Trophoblast cell (in vitro differentiated cells and primary cell): ENCODE measurements at regions not wholly inside any gene's neighbourhood (a gene's known extent, or its start where the extent isn't known, plus 50 kb on each side); places are given as distances from the start of the nearest gene placed in this dataset.

Source experiments
- DNase-seq, 2 donors: peaks; one replicate each; pipeline ENCODE4 v3.0.0-alpha.2; 2016
- H2AFZ ChIP-seq: 2 replicates; pipeline ENCODE4 v1.6.1; 2013; ENCODE audit warnings: low read length, moderate library complexity, mild to moderate bottlenecking; ENCODE audit not compliant: insufficient read depth, poor library complexity
- H2AK5ac ChIP-seq: 2 replicates; pipeline ENCODE4 v1.6.1; 2013; ENCODE audit warnings: mild to moderate bottlenecking, low read length
- H2BK120ac ChIP-seq: 2 replicates; pipeline ENCODE4 v1.6.1; 2013; ENCODE audit warnings: low read length, mild to moderate bottlenecking, moderate library complexity; ENCODE audit not compliant: insufficient read depth, poor library complexity
- H2BK12ac ChIP-seq: 2 replicates; pipeline ENCODE4 v1.6.1; 2013; ENCODE audit warnings: mild to moderate bottlenecking, low read length, moderate library complexity
- H2BK5ac ChIP-seq: 2 replicates; pipeline ENCODE4 v1.6.1; 2013; ENCODE audit warnings: low read length, low read depth, moderate library complexity, mild to moderate bottlenecking; ENCODE audit not compliant: poor library complexity
- H3K14ac ChIP-seq: 2 replicates; pipeline ENCODE4 v1.6.1; 2013; ENCODE audit warnings: mild to moderate bottlenecking, low read length
- H3K18ac ChIP-seq: 2 replicates; pipeline ENCODE4 v1.6.1; 2013; ENCODE audit warnings: mild to moderate bottlenecking, low read length
- H3K23ac ChIP-seq: 2 replicates; pipeline ENCODE4 v1.6.1; 2013; ENCODE audit warnings: low read length
- H3K27ac ChIP-seq: 2 replicates; pipeline ENCODE4 v1.5.1; 2013; ENCODE audit warnings: low read depth, mild to moderate bottlenecking, inconsistent platforms, low read length, moderate library complexity
- H3K27me3 ChIP-seq: 2 replicates; pipeline ENCODE4 v1.6.1; 2013; ENCODE audit warnings: inconsistent platforms, mild to moderate bottlenecking, low read length, moderate library complexity; ENCODE audit not compliant: insufficient read depth
- H3K36me3 ChIP-seq, 2 experiments: 1 replicate in 1 of 2; 2 replicates in 1 of 2; pipeline ENCODE4 v1.6.1; 2013; ENCODE audit warnings: low read length in 2 of 2, mild to moderate bottlenecking in 2 of 2, moderate library complexity in 1 of 2; ENCODE audit not compliant: insufficient read depth in 2 of 2, control insufficient read depth in 1 of 2
- H3K4ac ChIP-seq: 2 replicates; pipeline ENCODE4 v1.6.1; 2013; ENCODE audit warnings: low read depth, mild to moderate bottlenecking, low read length, moderate library complexity
- H3K4me1 ChIP-seq, 2 experiments: 1 replicate in 1 of 2; 2 replicates in 1 of 2; pipeline ENCODE4 v1.6.1; 2013; ENCODE audit warnings: low read length in 2 of 2, mild to moderate bottlenecking in 2 of 2, moderate library complexity in 1 of 2; ENCODE audit not compliant: insufficient read depth in 2 of 2, control insufficient read depth in 1 of 2
- H3K4me2 ChIP-seq: 2 replicates; pipeline ENCODE4 v1.6.1; 2013; ENCODE audit warnings: inconsistent platforms, mild to moderate bottlenecking, low read length, moderate library complexity
- H3K4me3 ChIP-seq: 2 replicates; pipeline ENCODE4 v1.5.1; 2013; ENCODE audit warnings: mild to moderate bottlenecking, low read depth, low read length, inconsistent platforms
- H3K79me1 ChIP-seq: one replicate; pipeline ENCODE4 v1.6.1; 2013; ENCODE audit warnings: low read length
- H3K79me2 ChIP-seq: 2 replicates; pipeline ENCODE4 v1.6.1; 2013; ENCODE audit warnings: low read length, mild to moderate bottlenecking; ENCODE audit not compliant: control insufficient read depth, insufficient read depth, poor library complexity
- H3K9ac ChIP-seq: 2 replicates; pipeline ENCODE4 v1.6.1; 2013; ENCODE audit warnings: mild to moderate bottlenecking, low read length
- H3K9me3 ChIP-seq: 2 replicates; pipeline ENCODE4 v1.6.1; 2013; ENCODE audit warnings: low read depth, mild to moderate bottlenecking, control low read depth, inconsistent platforms, low read length; ENCODE audit not compliant: insufficient read depth
- H4K12ac ChIP-seq: 2 replicates; pipeline ENCODE4 v1.6.1; 2013; ENCODE audit warnings: low read depth, mild to moderate bottlenecking, low read length, moderate library complexity
- H4K8ac ChIP-seq: 2 replicates; pipeline ENCODE4 v1.6.1; 2013; ENCODE audit warnings: low read depth, mild to moderate bottlenecking, low read length, moderate library complexity
- H4K91ac ChIP-seq: one replicate; pipeline ENCODE4 v1.6.1; 2013; ENCODE audit warnings: low read depth, mild to moderate bottlenecking, low read length, moderate library complexity
- WGBS: extraction: QIAGEN DNeasy Blood & Tissue Kit; methylation state at CpG from one replicate; pipeline ENCODE4 v1.1.7; 2013; ENCODE audit warnings: missing lambda C conversion rate; ENCODE audit not compliant: insufficient read length, insufficient coverage; ENCODE audit errors: extremely low coverage; 5-methylcytosine and 5-hydroxymethylcytosine counted together

DNA sequence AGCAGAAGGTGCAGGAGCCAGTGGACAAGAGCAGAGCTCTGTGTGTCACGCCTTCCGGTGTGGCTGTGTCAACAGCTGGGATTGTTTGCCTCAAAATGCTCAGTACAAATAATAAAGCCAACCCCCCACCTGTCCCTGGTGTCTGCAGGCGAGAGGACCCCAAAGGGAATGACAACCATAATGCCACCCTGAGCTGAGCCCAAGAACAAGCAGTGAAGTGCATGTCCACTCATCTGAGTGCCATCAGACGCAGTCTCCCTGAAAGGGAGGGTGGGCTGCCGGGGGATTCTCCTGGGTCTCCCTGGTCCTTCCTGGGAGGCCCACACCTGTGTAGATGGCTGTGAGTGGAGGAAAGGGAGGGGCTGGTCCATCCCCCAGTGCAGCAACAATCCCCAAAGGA is 328.8 kb upstream of the IRX1 start:
- Histone ChIP-seq H2BK12ac (no peak overlapping the region), H4K12ac (no peak overlapping the region), H3K4me1 (no peaks in the 10 kb centered on the region), H3K9me3 (no peaks in the 10 kb centered on the region), H3K27ac (no peak overlapping the region), H3K9ac (no peak overlapping the region), H2BK120ac (no peak overlapping the region), H2AFZ (no peak overlapping the region), H3K23ac (no peak overlapping the region), H3K14ac (no peak overlapping the region), H4K8ac (no peak overlapping the region), H3K4me3 (no peak overlapping the region), H3K36me3 (no peaks in the 10 kb centered on the region), H3K18ac (no peak overlapping the region), H3K79me2 (no peaks in the 10 kb centered on the region), H3K27me3 (no peaks in the 10 kb centered on the region), H3K79me1 (no peaks in the 10 kb centered on the region), H2AK5ac (no peak overlapping the region), H4K91ac (no peak overlapping the region), H2BK5ac (no peak overlapping the region), H3K4me2 (no peak overlapping the region), H3K4ac (no peak overlapping the region)
- no CpG with 5 or more reads among the region's 5 CpGs for WGBS
- no peak for DNase-seq

DNA sequence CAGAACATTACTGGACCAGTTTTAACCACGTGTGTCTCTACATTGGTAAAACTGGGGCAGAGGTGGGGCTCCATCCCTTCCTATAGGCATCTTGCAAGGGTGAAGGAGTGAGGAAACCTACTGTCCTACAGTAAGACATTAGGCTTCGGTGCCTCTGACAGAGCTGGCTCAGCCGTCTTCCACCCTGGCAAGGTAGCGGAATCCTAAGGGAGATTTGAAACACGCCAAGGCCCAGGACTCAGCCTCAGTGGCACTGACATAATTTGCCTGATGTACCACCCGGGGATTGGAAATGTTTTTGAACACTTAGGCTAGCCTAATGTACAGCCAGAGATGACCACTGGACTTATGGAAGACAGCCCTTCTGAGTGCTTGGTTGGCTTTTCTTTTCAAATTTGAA is 329.7 kb upstream of the IRX1 start:
- no peak overlapping the region for H3K4ac ChIP-seq
- H3K4me1 ChIP-seq, result no peaks in the 10 kb centered on the region
- H3K79me1 ChIP-seq, result no peaks in the 10 kb centered on the region
- no CpG with 5 or more reads among the region's 6 CpGs for WGBS
- no peak overlapping the region for H2BK5ac ChIP-seq
- no peak overlapping the region for H4K8ac ChIP-seq
- H3K27ac ChIP-seq, result no peak overlapping the region
- H3K14ac ChIP-seq, result no peak overlapping the region
- no peak overlapping the region for H3K4me3 ChIP-seq
- H3K9me3 ChIP-seq, result peaks cover 2% of the 10 kb centered on the region
- no peak overlapping the region for H3K4me2 ChIP-seq
- no peak overlapping the region for H2AFZ ChIP-seq
- no peak overlapping the region for H2AK5ac ChIP-seq
- no peak overlapping the region for H3K9ac ChIP-seq
- H3K79me2 ChIP-seq, result no peaks in the 10 kb centered on the region
- no peaks in the 10 kb centered on the region for H3K36me3 ChIP-seq
- H2BK120ac ChIP-seq, result no peak overlapping the region
- H3K18ac ChIP-seq, result no peak overlapping the region
- H3K23ac ChIP-seq, result no peak overlapping the region
- H4K12ac ChIP-seq, result no peak overlapping the region
- no peaks in the 10 kb centered on the region for H3K27me3 ChIP-seq
- H2BK12ac ChIP-seq, result no peak overlapping the region
- no peak overlapping the region for H4K91ac ChIP-seq
- no peak for DNase-seq

DNA sequence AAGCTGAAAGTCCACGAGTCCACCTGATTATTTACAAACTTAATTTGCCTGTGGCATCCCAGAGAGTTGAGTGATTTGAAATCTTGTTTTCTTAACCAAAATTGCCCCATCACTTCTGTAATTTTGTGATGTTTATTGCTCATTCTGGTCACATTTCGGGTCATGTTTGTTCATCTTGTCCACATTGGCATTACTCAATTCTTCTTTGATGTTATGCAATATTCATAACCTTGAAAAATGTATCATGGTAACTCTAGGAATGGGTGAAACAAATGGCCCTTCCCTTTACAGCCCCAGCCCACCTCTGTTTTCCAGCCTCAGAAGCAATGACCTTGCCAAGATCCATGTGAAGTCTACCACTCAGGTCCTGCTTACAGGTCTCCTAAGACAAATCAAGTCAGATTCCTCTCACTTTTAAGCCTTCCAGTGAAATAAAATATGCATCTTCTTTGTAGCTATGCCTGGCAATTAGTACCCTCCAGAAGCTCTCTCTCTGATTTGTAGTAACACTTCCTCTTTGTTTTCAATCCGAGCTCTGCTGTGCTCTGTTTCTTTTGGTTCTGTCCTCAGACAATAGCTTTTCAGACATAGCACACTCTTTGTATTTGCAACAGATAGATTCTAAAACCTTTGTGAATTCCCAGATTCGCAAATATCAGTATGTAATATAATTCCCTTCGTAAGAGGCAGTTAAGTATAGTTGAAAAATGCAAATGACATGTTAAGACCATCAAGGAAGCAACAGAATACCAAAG is 330.3 kb upstream of the IRX1 start:
- no peaks in the 10 kb centered on the region for H3K79me1 ChIP-seq
- H3K27me3 ChIP-seq, result no peaks in the 10 kb centered on the region
- no peak overlapping the region for H4K8ac ChIP-seq
- H3K9ac ChIP-seq, result no peak overlapping the region
- no peak overlapping the region for H3K4me2 ChIP-seq
- no peak overlapping the region for H3K23ac ChIP-seq
- no peak overlapping the region for H2AFZ ChIP-seq
- H2BK5ac ChIP-seq, result no peak overlapping the region
- no peak overlapping the region for H2BK12ac ChIP-seq
- H3K27ac ChIP-seq, result no peak overlapping the region
- no peaks in the 10 kb centered on the region for H3K79me2 ChIP-seq
- H3K4me3 ChIP-seq, result no peak overlapping the region
- no peak overlapping the region for H3K14ac ChIP-seq
- H3K36me3 ChIP-seq, result no peaks in the 10 kb centered on the region
- H2BK120ac ChIP-seq, result no peak overlapping the region
- no CpG with 5 or more reads among the region's 5 CpGs for WGBS
- H3K18ac ChIP-seq, result no peak overlapping the region
- H4K12ac ChIP-seq, result no peak overlapping the region
- H4K91ac ChIP-seq, result no peak overlapping the region
- H3K4ac ChIP-seq, result no peak overlapping the region
- H3K9me3 ChIP-seq, result peaks cover 2% of the 10 kb centered on the region
- no peaks in the 10 kb centered on the region for H3K4me1 ChIP-seq
- DNase-seq, result no peak
- H2AK5ac ChIP-seq, result no peak overlapping the region

DNA sequence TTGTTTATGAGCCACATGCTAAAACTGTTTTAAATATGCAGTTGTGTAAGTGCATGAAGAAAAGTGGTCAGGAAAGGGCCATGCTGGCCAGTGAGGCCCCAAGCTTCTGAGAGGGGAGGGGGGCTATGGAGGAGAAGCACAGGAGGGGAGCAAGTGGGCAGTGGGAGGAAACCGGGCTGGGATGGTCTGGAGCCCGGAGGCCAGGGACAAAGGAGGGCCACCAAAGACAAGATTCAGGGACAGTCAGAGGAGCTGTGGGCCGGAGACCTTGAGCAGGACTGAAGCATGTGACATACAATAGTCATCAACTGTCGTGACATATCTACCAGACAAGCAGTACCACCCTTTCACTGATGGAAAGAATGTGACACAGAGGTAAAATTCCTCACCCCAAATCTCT is 333.2 kb upstream of the IRX1 start:
- H4K12ac ChIP-seq, result no peak overlapping the region
- WGBS, result no CpG with 5 or more reads among the region's 4 CpGs

More for the DNA sequence above, 333.2 kb upstream of the IRX1 start:
- no peak overlapping the region for H2AFZ ChIP-seq
- no peak overlapping the region for H2BK5ac ChIP-seq
- no peak overlapping the region for H3K4me3 ChIP-seq
- no peak overlapping the region for H3K4me2 ChIP-seq
- no peak overlapping the region for H3K4ac ChIP-seq
- no peak overlapping the region for H4K91ac ChIP-seq
- H3K4me1 ChIP-seq, result no peaks in the 10 kb centered on the region
- H3K14ac ChIP-seq, result no peak overlapping the region
- no peak overlapping the region for H3K27ac ChIP-seq
- no peak overlapping the region for H4K8ac ChIP-seq
- no peaks in the 10 kb centered on the region for H3K79me2 ChIP-seq
- H2BK12ac ChIP-seq, result no peak overlapping the region
- no peaks in the 10 kb centered on the region for H3K36me3 ChIP-seq
- H3K23ac ChIP-seq, result no peak overlapping the region
- H2BK120ac ChIP-seq, result no peak overlapping the region
- H3K9ac ChIP-seq, result no peak overlapping the region
- no peaks in the 10 kb centered on the region for H3K79me1 ChIP-seq
- H3K27me3 ChIP-seq, result no peaks in the 10 kb centered on the region
- no peak overlapping the region for H2AK5ac ChIP-seq
- H3K9me3 ChIP-seq, result peaks cover 2% of the 10 kb centered on the region
- no peak for DNase-seq
- no peak overlapping the region for H3K18ac ChIP-seq
